T47D (cell line): ENCODE measurements at regions not wholly inside any gene's neighbourhood (a gene's known extent, or its start where the extent isn't known, plus 50 kb on each side); places are given as distances from the start of the nearest gene placed in this dataset.

Source experiments
- DNase-seq, 2 experiments: peaks; one replicate each; pipeline versions ENCODE4 v3.0.0 to v3.0.0-alpha.2; 2011 to 2012; ENCODE audit warnings: low read depth in 1 of 2, low spot score in 1 of 2
- JUND ChIP-seq: IDR thresholded peaks from 2 replicates; pipeline ENCODE4 v1.6.1; 2012; ENCODE audit warnings: low read depth
- in situ Hi-C: cut with HindIII; loops from 2 replicates; pipeline ENCODE4 v1.10.0; 2016; ENCODE audit warnings: low sequenced_read_pairs, low pct_unique_long_range_greater_than_20kb

DNA sequence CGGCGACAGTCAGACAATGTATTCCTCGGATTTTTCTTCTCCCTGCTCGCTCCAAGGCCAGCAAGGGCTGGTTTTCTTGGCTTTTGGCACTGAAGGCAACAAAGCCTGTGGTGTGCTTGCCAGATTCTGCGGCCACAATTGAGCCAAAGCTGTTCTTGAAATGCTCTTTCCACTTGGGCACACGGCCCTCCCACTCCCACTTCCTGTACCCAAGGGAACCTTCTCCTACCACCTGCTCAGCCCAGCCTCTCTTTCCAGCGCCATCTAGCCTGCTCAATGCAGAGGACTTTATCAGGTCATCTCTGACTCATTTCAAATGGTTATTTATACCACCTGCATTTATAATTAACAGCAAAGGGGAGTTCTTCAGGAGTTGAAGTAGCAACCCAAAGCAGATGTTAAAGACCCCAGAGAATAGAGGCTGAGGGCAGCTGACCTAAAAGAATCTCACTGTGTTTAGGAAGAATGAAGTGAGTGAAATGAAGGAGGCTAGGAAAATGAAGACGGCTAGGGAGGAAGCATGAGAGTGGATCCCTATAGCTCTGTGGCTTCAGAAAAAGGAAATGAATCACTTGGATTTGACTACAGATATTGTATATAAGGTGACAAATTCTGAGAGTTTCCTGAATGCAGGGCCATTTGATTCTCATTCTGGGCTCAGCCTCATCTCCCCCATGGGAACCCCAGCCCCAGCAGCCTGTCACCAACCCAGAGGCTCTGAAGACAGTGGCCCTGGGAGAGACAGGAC, 439.0 kb downstream of the ENC1 start:
- DNase-seq = peak in 1 of 2 experiments; percentile 35
- in situ Hi-C loops = no loop called here
- peak; percentile 13; the same call in 1 of the 2 replicates for TF ChIP-seq JUND

DNA sequence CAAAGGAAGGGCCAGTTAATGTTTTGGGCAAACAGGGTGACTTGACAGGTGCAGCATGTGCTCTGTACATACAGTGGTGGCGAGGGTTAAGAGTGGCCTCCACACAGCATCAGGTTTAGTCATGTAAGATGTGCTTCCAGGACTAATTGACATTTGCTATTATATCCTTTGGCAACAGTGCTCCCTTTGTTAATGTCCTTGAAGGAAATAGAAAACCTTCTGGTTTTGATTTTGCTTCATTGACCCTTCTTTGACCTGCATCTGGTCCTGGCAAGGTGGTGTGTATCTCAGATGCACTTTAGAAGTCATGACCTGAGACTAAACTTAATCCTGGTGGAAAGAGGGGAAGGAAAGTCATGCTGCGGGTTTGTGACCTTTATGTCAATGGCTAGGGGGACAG, 440.0 kb downstream of the ENC1 start:
- TF ChIP-seq JUND = no peak
- in situ Hi-C loops = no loop called here
- no peak for DNase-seq

DNA sequence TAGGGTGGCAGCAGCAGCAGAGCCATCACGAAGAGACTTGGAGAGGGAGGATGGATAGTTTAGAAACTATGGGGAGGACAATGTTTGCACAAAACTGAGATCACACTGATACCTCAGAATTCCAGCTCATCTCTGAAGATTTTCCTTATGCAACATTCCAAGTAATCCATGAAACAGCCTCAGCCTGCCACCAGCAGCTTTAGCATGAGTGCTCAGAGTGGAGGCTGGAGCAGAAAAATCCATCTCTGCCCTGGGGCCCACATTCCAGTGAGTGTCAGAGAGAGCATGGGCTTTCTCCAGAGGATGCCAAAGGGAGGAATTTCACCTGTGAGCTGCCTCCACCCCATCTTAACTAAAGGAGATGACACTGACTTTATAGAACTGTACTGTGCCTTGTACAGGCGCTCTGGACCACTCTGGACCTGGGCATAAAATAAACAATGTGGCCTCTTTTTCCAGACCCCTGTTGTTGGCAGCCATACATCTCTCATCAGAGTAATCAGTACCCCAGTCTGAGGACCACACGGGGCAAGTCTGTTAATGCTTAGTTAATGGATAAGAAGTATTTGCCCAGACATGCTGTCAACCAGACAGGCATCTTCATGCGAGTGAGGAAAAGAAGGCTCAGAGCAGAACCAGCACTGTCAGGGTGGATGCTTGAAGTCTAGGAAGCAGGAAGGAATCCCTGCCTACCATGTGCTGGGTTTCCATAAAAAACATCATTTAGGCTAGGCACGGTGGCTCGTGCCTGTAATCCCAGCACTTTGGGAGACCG, 440.9 kb downstream of the ENC1 start:
- TF ChIP-seq JUND = no peak
- peak in 1 of 2 experiments; percentile 48 for DNase-seq
- in situ Hi-C loops = no loop called here

DNA sequence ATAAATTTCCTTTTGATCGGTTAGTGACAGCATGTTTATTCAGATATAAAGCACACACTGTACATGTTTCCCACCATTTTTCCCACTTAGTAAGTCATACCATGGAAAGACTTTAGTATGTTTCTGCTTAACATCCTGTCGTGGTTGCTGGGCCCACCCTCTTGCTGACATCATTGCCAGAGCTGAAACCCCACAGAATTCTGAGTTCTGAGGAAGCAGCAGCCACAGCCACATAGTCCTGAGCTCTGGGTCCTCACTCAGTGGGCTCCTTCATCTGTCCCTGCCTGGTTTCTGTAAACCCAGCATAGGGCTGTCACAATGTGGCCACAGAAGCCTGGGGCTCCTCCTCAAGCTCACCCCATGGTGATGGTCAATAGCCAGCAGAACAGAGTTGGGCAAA, 441.5 kb downstream of the ENC1 start:
- in situ Hi-C loops = no loop called here
- no peak for TF ChIP-seq JUND
- no peak for DNase-seq

DNA sequence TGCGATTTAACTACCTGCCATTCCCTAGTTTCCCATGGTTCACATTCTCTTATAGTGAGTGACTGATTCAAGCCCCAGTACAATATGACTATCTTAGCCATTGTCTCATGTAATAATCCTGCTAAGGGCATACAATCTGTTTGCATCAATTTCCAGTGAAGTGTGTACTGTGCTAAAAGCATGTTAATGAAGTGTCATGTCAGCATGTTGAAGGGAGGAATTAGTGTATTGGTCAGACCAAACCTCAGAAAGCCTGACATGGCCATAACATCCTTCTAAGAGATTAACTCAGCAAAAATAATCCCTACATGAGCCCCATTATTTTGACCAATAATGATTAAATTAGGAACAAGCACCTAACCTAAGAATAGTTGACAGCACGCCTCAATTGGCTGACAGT, 442.4 kb downstream of the ENC1 start:
- in situ Hi-C loops = no loop called here
- no peak for DNase-seq
- no peak for TF ChIP-seq JUND

DNA sequence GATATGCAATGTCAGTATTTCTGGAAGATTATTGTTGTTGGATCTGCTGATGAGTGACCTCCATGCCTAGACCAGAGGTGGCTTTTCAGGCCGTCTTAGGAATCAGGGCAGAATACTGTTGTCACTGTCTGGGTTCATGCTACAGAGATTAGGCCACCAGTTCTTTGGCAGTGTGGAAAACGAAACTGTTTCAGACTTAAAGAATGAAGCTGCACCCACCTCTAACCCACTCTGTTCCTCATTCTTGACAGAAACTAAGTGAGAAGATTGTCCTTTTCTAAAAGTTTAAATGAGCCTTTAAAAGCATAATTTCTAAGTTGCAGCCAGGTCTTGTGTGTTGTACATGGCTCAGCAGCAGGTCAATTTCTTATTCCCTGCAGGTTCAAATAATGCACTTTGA, 444.3 kb downstream of the ENC1 start:
- no peak for DNase-seq
- TF ChIP-seq JUND = no peak
- in situ Hi-C loops = no loop called here

DNA sequence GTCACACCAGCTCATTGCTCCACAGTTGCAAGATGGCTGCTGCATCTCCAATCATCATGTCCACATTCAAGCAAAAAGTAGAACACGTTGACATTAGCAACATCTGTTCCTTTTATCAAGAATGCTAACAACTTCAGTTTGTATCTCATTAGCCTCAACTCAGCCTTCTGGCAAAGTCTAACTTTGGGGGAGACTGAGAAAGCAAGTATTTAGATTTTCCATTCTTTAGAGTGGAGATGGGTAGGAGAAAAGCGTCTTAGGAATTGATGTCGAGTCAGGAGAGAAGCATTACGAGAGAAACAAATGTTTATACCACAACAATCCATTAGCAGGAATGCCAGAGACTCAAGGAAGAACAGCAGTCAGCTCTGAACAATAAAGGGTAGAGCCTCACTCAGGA, 446.3 kb downstream of the ENC1 start:
- no peak for TF ChIP-seq JUND
- DNase-seq = no peak
- in situ Hi-C loops = no loop called here

DNA sequence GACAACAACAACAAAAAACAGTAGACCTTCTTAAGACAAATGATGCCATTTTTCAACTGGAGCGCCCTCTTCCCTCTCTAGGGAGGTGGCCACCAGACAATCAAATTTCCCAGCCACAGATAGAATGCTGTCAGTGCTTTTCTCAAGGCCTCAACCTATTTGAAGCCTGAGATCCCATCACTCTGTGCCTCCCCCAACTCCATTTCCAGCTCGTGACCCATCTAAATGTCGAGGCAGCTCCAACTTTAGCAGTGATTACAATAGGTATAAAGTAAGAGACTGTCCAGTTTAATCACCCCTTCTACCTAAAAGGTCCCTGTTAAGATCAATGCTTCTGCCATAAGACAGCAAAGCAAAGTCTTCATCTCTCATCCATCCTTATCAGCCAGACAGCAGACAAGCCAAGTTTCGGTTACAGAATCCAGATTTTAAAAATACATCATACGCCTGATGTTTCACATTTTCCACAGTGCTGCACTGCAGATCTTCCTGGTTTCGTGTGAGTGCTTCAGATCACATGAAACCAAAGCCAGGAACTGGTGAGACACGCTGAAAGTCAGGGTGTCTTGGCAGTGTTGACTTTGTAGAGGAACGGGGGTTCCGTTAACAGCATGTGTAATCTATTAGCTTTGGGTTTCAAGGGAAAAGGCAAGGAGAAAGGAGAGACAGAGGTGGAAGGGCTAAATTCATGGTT, 447.8 kb downstream of the ENC1 start:
- no peak for TF ChIP-seq JUND
- in situ Hi-C loops = no loop called here
- DNase-seq = no peak

DNA sequence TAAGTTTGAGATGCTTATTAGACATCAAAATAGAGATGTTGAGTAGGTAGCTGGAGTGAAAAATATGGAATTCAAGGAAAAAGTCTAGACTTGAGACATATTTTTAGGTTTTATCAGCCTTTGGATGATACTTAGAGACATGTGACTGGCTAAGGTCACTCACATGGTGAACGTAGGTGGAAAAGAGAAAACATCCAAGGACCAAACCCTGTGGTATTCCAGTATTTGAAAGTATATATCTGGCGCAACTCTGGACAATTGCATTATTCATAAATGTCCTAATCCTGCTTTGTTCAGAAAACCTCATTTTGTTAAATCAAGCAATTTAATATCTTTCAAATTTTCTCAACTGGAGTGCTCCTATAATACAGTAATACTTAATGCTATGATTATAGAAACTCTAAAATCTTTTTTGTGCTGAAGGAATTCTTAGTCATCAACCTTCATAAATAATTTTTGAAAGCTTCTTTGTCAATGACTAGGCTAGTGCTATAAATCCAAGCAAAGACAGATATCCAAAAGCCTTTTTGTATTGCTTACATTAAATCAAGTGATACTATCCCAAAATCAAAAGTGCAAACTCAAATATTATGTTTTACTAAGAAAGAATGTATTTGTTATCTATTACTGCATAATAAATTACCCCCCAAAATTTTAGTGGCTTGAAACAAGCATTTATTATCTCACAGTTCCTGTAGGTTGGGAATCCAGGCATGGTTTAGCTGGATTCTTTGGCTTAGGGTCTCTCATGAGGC, 452.0 kb downstream of the ENC1 start:
- no peak for DNase-seq
- in situ Hi-C loops = no loop called here
- TF ChIP-seq JUND = no peak

DNA sequence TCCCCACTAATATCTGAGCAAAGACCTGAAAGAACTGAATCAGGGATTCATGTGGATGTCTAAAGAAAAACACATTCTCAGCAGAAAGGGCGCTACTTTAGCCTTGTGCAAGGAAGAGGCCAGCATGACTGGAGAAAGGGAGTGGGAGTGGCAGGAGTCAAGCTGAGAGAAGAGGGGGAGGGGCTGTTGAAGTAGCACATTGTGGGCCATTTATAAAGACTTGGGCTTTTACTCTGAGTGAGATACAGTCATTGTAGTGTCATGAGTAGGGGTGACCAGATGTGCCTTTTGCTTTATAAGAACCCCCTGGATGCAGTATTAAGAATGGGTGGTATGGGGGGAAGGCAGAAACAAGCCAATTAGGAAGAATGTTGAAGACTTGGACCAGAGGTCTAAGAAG, 452.8 kb downstream of the ENC1 start:
- TF ChIP-seq JUND = no peak
- in situ Hi-C loops = no loop called here
- no peak for DNase-seq

DNA sequence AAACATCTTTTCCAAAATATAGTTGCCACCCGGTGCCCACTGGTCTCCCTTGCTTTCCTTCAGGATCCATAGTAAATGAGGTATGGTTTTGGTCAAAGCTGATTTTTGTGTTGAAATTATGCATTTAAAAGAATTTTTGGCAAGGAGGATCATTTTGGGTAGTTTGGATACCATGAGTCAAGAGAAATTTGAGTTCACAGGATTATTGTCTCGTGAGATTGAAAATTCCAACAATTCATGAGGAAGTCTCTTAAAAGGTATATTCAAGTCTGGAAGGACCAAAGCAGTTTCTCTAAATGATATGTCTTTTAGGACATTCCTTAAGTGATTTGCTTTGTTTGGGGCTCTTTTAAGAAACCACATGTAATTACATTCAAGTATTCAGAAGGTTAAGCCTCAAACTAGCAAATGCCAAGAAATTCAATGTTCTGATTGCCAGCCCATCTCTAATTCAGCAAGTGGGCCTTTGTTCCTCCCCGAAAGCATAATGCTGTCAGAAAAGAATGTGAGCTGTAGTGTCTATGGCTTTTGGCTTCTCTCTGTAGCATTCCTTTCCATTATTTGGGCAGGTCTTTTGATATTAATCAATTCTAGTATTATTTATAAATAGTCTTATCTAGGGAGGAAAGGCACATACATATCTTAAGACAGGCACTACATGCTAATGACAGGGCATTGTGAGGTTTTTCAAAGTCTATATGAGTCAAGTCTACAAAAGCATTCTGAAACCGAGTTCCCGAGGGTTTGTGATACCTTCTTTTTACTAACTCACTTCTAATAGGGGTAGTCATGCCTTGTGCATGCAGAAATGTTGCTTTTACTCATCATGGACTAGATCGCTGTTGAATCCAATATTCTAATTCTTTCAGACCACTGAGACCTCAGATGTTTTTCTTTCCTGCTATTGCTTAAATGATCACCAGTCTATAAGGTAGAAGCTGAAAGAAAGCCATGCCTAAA, 453.9 kb downstream of the ENC1 start:
- no peak for DNase-seq
- no peak for TF ChIP-seq JUND
- in situ Hi-C loops = no loop called here
